HepG2 (cell line): ENCODE measurements at regions not wholly inside any gene's neighbourhood (a gene's known extent, or its start where the extent isn't known, plus 50 kb on each side); places are given as distances from the start of the nearest gene placed in this dataset.

ENCODE experiments used
- ATAC-seq: fragments of 200-7000 bp; cut with Tn5 transposase; 3 replicates; pipeline ENCODE4 v1.9.1; 2020; ENCODE audit warnings: mild to moderate bottlenecking, moderate library complexity
- BruUV-seq: library from RNA; stranded (reverse); fragments of 400-500 nt; replicated peaks from 2 replicates; lab custom pipeline; 2021; lab: Mats Ljungman, UMichigan
- CTCF ChIA-PET: fragments of 300-600 bp; formaldehyde crosslinking; extraction: SDS; loops from one replicate; lab custom pipeline; 2021; ENCODE audit warnings: low total read pairs, inconsistent platforms, low intra/inter-chr PET ratio; lab: Yijun Ruan, JAX
- POLR2A ChIA-PET: fragments of 350-600 bp; sonication (Branson Sonifier 250); formaldehyde crosslinking; loops from one replicate; lab custom pipeline; 2020; ENCODE audit warnings: antibody characterized with exemption, inconsistent platforms; lab: Yijun Ruan, JAX
- DNase-seq: peaks from one replicate; pipeline ENCODE4 v3.0.0-alpha.2; 2015; ENCODE audit warnings: low spot score
- FAIRE-seq: peaks from 3 replicates; lab custom pipeline; 2011; peaks lifted over from hg19 to GRCh38; lab: Jason Lieb, UNC
- H2AFZ ChIP-seq: one replicate; pipeline ENCODE4 v1.6.1; 2011; ENCODE audit warnings: low read length, inconsistent platforms
- H3K27ac ChIP-seq: fragments of 300-600 bp; 3 replicates; pipeline ENCODE4 v1.8.0; 2011; ENCODE audit warnings: mixed run types, mild to moderate bottlenecking, mixed read lengths, low read length, inconsistent platforms; ENCODE audit not compliant: insufficient read depth; ENCODE audit errors: extremely low read length
- H3K27me3 ChIP-seq, 2 experiments: fragments of 200-600 bp in 1 of 2; 2 replicates in 1 of 2; 3 replicates in 1 of 2; pipeline versions ENCODE4 v1.6.0 to v1.8.0; 2011; ENCODE audit warnings: low read length in 2 of 2, mild to moderate bottlenecking in 2 of 2, moderate library complexity in 2 of 2, inconsistent platforms in 1 of 2; ENCODE audit not compliant: insufficient read depth in 2 of 2, control insufficient read depth in 1 of 2
- H3K36me3 ChIP-seq, 2 experiments: fragments of 200-600 bp in 1 of 2; replicated peaks in 1 of 2; 2 replicates in 1 of 2; 3 replicates in 1 of 2; pipeline versions ENCODE4 v1.5.1 to v1.8.0; 2011; ENCODE audit warnings: low read length in 2 of 2, inconsistent platforms in 1 of 2; ENCODE audit not compliant: insufficient read depth in 2 of 2, control insufficient read depth in 1 of 2
- H3K4me1 ChIP-seq: 2 replicates; pipeline ENCODE4 v1.5.1; 2012; ENCODE audit warnings: low read length, inconsistent platforms; ENCODE audit not compliant: insufficient read depth
- H3K4me2 ChIP-seq: 2 replicates; pipeline ENCODE4 v1.6.0; 2011; ENCODE audit warnings: low read depth, low read length, inconsistent platforms
- H3K4me3 ChIP-seq, 3 experiments: fragments of 200-600 bp in 1 of 3; sonication (generic), shearing (Covaris generic) in 1 of 3; replicated peaks in 1 of 3; 2 replicates each; pipeline ENCODE4 v1.5.1; 2011 to 2016; ENCODE audit warnings: low read length in 3 of 3, inconsistent platforms in 2 of 3, low read depth in 2 of 3, mild to moderate bottlenecking in 2 of 3, control low read depth in 1 of 3, mixed read lengths in 1 of 3; ENCODE audit not compliant: insufficient read depth in 1 of 3
- H3K79me2 ChIP-seq: one replicate; pipeline ENCODE4 v1.6.1; 2011; ENCODE audit warnings: low read length, inconsistent platforms; ENCODE audit not compliant: insufficient read depth
- H3K9ac ChIP-seq: 2 replicates; pipeline ENCODE4 v1.6.0; 2011; ENCODE audit warnings: mild to moderate bottlenecking, low read depth, low read length, inconsistent platforms; ENCODE audit not compliant: insufficient read depth
- H3K9me3 ChIP-seq: 2 replicates; pipeline ENCODE4 v1.5.1; 2012; ENCODE audit warnings: mild to moderate bottlenecking, low read length
- H4K20me1 ChIP-seq: 2 replicates; pipeline ENCODE4 v1.6.0; 2011; ENCODE audit warnings: inconsistent platforms, mild to moderate bottlenecking, low read length, moderate library complexity; ENCODE audit not compliant: insufficient read depth
- ATF6 ChIP-seq: sonication (generic); formaldehyde crosslinking; conservative IDR thresholded peaks from 2 replicates; pipeline ENCODE4 v1.4.0; 2020; ENCODE audit warnings: missing genetic modification reagents
- CENPT ChIP-seq: sonication (generic); formaldehyde crosslinking; IDR thresholded peaks from 2 replicates; pipeline ENCODE4 v1.8.0; 2022; ENCODE audit warnings: low read depth, mild to moderate bottlenecking, moderate library complexity, missing genetic modification reagents
- ELF1 ChIP-seq: sonication (generic); formaldehyde crosslinking; IDR thresholded peaks from 2 replicates; pipeline ENCODE4 v1.4.0; 2020; ENCODE audit warnings: missing genetic modification reagents
- FOSL1 ChIP-seq: sonication (generic); formaldehyde crosslinking; IDR thresholded peaks from 2 replicates; pipeline ENCODE4 v1.9.0; 2021; ENCODE audit warnings: missing genetic modification reagents, borderline replicate concordance
- FOXC1 ChIP-seq: sonication (generic); formaldehyde crosslinking; IDR thresholded peaks from 2 replicates; pipeline ENCODE4 v1.8.0; 2022; ENCODE audit warnings: mild to moderate bottlenecking, missing genetic modification reagents, borderline replicate concordance
- JDP2 ChIP-seq: sonication (generic); formaldehyde crosslinking; IDR thresholded peaks from 2 replicates; pipeline ENCODE4 v1.8.1; 2022; ENCODE audit warnings: missing genetic modification reagents, borderline replicate concordance
- KMT2B ChIP-seq: IDR thresholded peaks from 2 replicates; pipeline ENCODE4 v1.6.1; 2016; ENCODE audit warnings: missing genetic modification reagents, missing compliant biosample characterization
- NFYB ChIP-seq: sonication (generic); formaldehyde crosslinking; IDR thresholded peaks from 2 replicates; pipeline ENCODE4 v1.4.0; 2020; ENCODE audit warnings: missing genetic modification reagents
- REL ChIP-seq: sonication (generic); formaldehyde crosslinking; conservative IDR thresholded peaks from 2 replicates; pipeline ENCODE4 v1.8.0; 2022; ENCODE audit warnings: mild to moderate bottlenecking, missing genetic modification reagents, moderate library complexity
- TOE1 ChIP-seq: sonication (generic); formaldehyde crosslinking; IDR thresholded peaks from 2 replicates; pipeline ENCODE4 v1.4.0; 2020; ENCODE audit warnings: mild to moderate bottlenecking, missing genetic modification reagents
- ZBTB7B ChIP-seq: sonication (generic); formaldehyde crosslinking; IDR thresholded peaks from 2 replicates; pipeline ENCODE4 v1.4.0; 2020; ENCODE audit warnings: missing genetic modification reagents
- ZNF496 ChIP-seq: sonication (generic); formaldehyde crosslinking; IDR thresholded peaks from 2 replicates; pipeline ENCODE4 v1.8.1; 2023; ENCODE audit warnings: mild to moderate bottlenecking, moderate library complexity, missing genetic modification reagents; ENCODE audit not compliant: insufficient replicate concordance
- ZNF589 ChIP-seq: sonication (generic); formaldehyde crosslinking; conservative IDR thresholded peaks from 2 replicates; pipeline ENCODE4 v1.8.0; 2022; ENCODE audit warnings: mild to moderate bottlenecking, moderate library complexity, missing genetic modification reagents
- ZNF768 ChIP-seq: sonication (generic); formaldehyde crosslinking; IDR thresholded peaks from 2 replicates; pipeline ENCODE4 v1.4.0; 2020; ENCODE audit warnings: missing genetic modification reagents
- ZNF777 ChIP-seq: sonication (generic); formaldehyde crosslinking; IDR thresholded peaks from 2 replicates; pipeline ENCODE4 v1.4.0; 2020; ENCODE audit warnings: missing genetic modification reagents
- ZXDC ChIP-seq: sonication (generic); formaldehyde crosslinking; IDR thresholded peaks from 2 replicates; pipeline ENCODE4 v1.5.0; 2020; ENCODE audit warnings: mild to moderate bottlenecking, missing genetic modification reagents
- WGBS: methylation state at CpG from one replicate; pipeline ENCODE4 v1.1.6; 2017; ENCODE audit warnings: low lambda C conversion rate; 5-methylcytosine and 5-hydroxymethylcytosine counted together
- in situ Hi-C: cut with HindIII; loops from 2 replicates; pipeline ENCODE4 v1.10.0; 2017; ENCODE audit warnings: low pct_unique_long_range_greater_than_20kb; ENCODE audit not compliant: extremely low pct_ligation_motif_present
- intact Hi-C: fragments of 100-400 bp; cut with micrococcal nuclease; formaldehyde crosslinking; loops from one replicate; pipeline ENCODE4 v1.10.0; 2022; ENCODE audit not compliant: unreplicated experiment
- TF ChIP-seq, protein P1 (sequence below): sonication (generic); formaldehyde crosslinking; IDR thresholded peaks from 2 replicates; pipeline ENCODE4 v1.5.0; 2020; ENCODE audit warnings: missing genetic modification reagents
- TF ChIP-seq, protein P2 (sequence below): sonication (generic); formaldehyde crosslinking; IDR thresholded peaks from 2 replicates; pipeline ENCODE4 v1.4.0; 2020; ENCODE audit warnings: missing genetic modification reagents, mild to moderate bottlenecking, borderline replicate concordance

DNA sequence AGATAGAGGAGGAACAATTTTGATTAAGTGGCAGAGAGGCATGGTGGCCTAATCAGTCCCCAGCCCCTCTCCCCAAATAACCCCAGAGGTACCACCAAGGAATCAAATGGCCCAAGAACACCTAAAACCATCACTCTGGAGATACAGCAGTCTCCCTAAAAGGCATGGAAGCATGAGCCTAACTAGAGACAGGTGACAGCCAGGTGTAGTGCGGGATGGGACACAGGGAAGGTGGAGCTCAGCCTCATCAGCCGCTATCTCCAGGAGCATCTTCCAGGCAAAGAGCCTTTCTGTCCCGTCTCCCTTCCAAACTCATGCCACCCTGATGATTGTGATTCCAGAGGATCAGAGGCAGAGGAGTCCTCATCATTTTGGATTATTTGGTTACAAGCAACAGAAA lies 144.7 kb downstream of the COPS8 start:
- no peak overlapping the region for H3K4me3 ChIP-seq
- H3K9me3 ChIP-seq, result no peaks in the 10 kb centered on the region
- FAIRE-seq (no peak), ATAC-seq (no peak), DNase-seq (no peak)
- CTCF ChIA-PET, result no interaction called here
- no peaks in the 10 kb centered on the region for H3K79me2 ChIP-seq
- no TSS peak for BruUV-seq
- no peaks in the 10 kb centered on the region for H3K36me3 ChIP-seq
- H3K4me1 ChIP-seq, result no peaks in the 10 kb centered on the region
- no peak overlapping the region for H3K4me2 ChIP-seq
- no peak overlapping the region for H3K27ac ChIP-seq
- H3K27me3 ChIP-seq, result peaks cover 0 to 26% of the 10 kb centered on the region in 2 experiments; a peak in 2 of 5 replicates
- POLR2A ChIA-PET, result no interaction called here
- WGBS, result 17% methylated on average over 2 of the region's 3 CpGs
- no peak overlapping the region for H3K9ac ChIP-seq
- intact Hi-C loops, result no loop called here
- 0 out of 2 replicates have a peak, but pooled peaks cover 2% of the 10 kb centered on the region for H4K20me1 ChIP-seq
- in situ Hi-C loops, result no loop called here
- no peak overlapping the region for H2AFZ ChIP-seq
- no peak for TF ChIP-seq KMT2B (CRISPR knock-in tag)
- TF ChIP-seq JDP2 (CRISPR knock-in tag), result no peak
- TF ChIP-seq FOSL1 (CRISPR knock-in tag), result no peak
- TF ChIP-seq ELF1 (CRISPR knock-in tag), result no peak
- no peak for TF ChIP-seq TOE1 (CRISPR knock-in tag)
- TF ChIP-seq ATF6 (CRISPR knock-in tag), result no peak
- TF ChIP-seq REL (CRISPR knock-in tag), result no peak
- no peak for TF ChIP-seq ZNF589 (CRISPR knock-in tag)
- TF ChIP-seq, protein P1, sequence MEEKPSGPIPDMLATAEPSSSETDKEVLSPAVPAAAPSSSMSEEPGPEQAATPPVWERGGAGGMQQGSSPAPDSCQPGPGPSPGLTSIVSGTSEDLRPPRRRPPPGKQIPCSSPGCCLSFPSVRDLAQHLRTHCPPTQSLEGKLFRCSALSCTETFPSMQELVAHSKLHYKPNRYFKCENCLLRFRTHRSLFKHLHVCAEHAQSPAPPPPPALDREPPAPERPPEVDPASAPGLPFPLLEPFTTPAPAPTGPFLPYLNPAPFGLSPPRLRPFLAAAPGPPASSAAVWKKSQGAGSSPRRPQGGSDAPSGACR (CRISPR knock-in tag), result no peak
- TF ChIP-seq NFYB (CRISPR knock-in tag), result no peak
- no peak for TF ChIP-seq CENPT
- TF ChIP-seq ZNF496, result no peak
- no peak for TF ChIP-seq FOXC1 (CRISPR knock-in tag)
- no peak for TF ChIP-seq ZNF777 (CRISPR knock-in tag)
- no peak for TF ChIP-seq ZNF768
- no peak for TF ChIP-seq ZBTB7B (CRISPR knock-in tag)
- TF ChIP-seq, protein P2, sequence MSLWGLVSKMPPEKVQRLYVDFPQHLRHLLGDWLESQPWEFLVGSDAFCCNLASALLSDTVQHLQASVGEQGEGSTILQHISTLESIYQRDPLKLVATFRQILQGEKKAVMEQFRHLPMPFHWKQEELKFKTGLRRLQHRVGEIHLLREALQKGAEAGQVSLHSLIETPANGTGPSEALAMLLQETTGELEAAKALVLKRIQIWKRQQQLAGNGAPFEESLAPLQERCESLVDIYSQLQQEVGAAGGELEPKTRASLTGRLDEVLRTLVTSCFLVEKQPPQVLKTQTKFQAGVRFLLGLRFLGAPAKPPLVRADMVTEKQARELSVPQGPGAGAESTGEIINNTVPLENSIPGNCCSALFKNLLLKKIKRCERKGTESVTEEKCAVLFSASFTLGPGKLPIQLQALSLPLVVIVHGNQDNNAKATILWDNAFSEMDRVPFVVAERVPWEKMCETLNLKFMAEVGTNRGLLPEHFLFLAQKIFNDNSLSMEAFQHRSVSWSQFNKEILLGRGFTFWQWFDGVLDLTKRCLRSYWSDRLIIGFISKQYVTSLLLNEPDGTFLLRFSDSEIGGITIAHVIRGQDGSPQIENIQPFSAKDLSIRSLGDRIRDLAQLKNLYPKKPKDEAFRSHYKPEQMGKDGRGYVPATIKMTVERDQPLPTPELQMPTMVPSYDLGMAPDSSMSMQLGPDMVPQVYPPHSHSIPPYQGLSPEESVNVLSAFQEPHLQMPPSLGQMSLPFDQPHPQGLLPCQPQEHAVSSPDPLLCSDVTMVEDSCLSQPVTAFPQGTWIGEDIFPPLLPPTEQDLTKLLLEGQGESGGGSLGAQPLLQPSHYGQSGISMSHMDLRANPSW (CRISPR knock-in tag), result no peak
- no peak for TF ChIP-seq ZXDC (CRISPR knock-in tag)
